Adrenal gland (tissue), 9 donors: ENCODE measurements at regions not wholly inside any gene's neighbourhood (a gene's known extent, or its start where the extent isn't known, plus 50 kb on each side); places are given as distances from the start of the nearest gene placed in this dataset.

Experiments used
- DNase-seq, 7 donors: peaks; one replicate each; pipeline ENCODE4 v3.0.0-alpha.2; 2019 to 2020
- H3K27ac ChIP-seq, 5 donors: fragments of 200-600 bp; sonication (generic) in 4 of 5; 1 replicate in 3 of 5; 2 replicates in 2 of 5; pipeline versions ENCODE4 v1.5.1 to v1.8.0; 2016 to 2020; ENCODE audit warnings: mild to moderate bottlenecking in 1 of 5
- H3K27me3 ChIP-seq: fragments of 200-600 bp; 2 replicates; pipeline ENCODE4 v1.8.0; 2021
- H3K36me3 ChIP-seq, 2 donors: fragments of 200-600 bp; replicated peaks in 1 of 2; 1 replicate in 1 of 2; 2 replicates in 1 of 2; pipeline versions ENCODE4 v1.5.1 to v1.8.0; 2018 to 2022
- H3K4me1 ChIP-seq, 2 donors: fragments of 200-600 bp; replicated peaks in 1 of 2; 1 replicate in 1 of 2; 2 replicates in 1 of 2; pipeline versions ENCODE4 v1.5.1 to v1.8.0; 2018 to 2021
- H3K4me3 ChIP-seq, 4 donors: fragments of 200-600 bp; sonication (generic) in 3 of 4; one replicate each; pipeline ENCODE4 v1.5.1; 2016 to 2018
- H3K9me3 ChIP-seq, 3 donors: fragments of 200-600 bp; sonication (generic) in 1 of 3; replicated peaks in 1 of 3; 1 replicate in 2 of 3; 2 replicates in 1 of 3; pipeline versions ENCODE4 v1.5.1 to v1.8.0; 2016 to 2021
- POLR2A ChIP-seq, 2 donors: fragments of 450-650 bp; IDR thresholded peaks; one replicate each; pipeline ENCODE4 v1.6.1; 2017; ENCODE audit warnings: antibody characterized with exemption in 2 of 2, mild to moderate bottlenecking in 2 of 2, moderate library complexity in 1 of 2
- WGBS, 4 donors: extraction: QIAGEN DNeasy Blood & Tissue Kit in 2 of 4; methylation state at CpG; one replicate each; pipeline versions ENCODE4 v1.1.5 to v1.1.7; 2013 to 2017; 5-methylcytosine and 5-hydroxymethylcytosine counted together
- intact Hi-C, 2 donors: fragments of 100-400 bp; cut with DNase I; formaldehyde crosslinking; loops; one replicate each; pipeline versions ENCODE4 v1.14.1 to v1.15.0; 2022 to 2023
- TF ChIP-seq, protein P1 (sequence below), 6 experiments: fragments of 450-650 bp in 4 of 6; fragments of 200-600 bp in 2 of 6; sonication (generic) in 1 of 6; IDR thresholded peaks; 1 replicate in 5 of 6; 2 replicates in 1 of 6; pipeline versions ENCODE4 v1.5.1 to v1.8.0; 2016 to 2021; ENCODE audit warnings: antibody characterized with exemption in 6 of 6, mild to moderate bottlenecking in 2 of 6, moderate library complexity in 1 of 6
- donor health status: healthy with polysubstance abuse.
- donor health status: Bipolar disorder and iron deficiency.
- donor health status: DM: yes; HTN: yes; CAD: no.
- donor health status: DM: no; HTN: no; CAD: no.
- donor health status: DM: no; HTN: no; CAD: no.

GRCh38 chr6:144588697-144589325, 303.7 kb downstream of the UTRN start:
- WGBS, 4 donors: 71 to 90% (median 77%) methylated on average over 1 of the region's 1 CpG
- no peak overlapping the region for H3K27ac ChIP-seq

GRCh38 chr6:144590532-144590931, 305.4 kb downstream of the UTRN start:
- H3K4me3 ChIP-seq: no peak overlapping the region
- peaks cover 0 to 37% of the 10 kb centered on the region in 2 donors for H3K4me1 ChIP-seq
- no peaks in the 10 kb centered on the region for H3K27me3 ChIP-seq
- no peaks in the 10 kb centered on the region for H3K9me3 ChIP-seq
- DNase-seq: no peak
- peak overlapping the region in 1 of 5 donors; percentile 8 for H3K27ac ChIP-seq
- H3K36me3 ChIP-seq: no peaks in the 10 kb centered on the region
- intact Hi-C loops: no loop called here
- 72 to 80% (median 74%) methylated on average over 4 of the region's 4 CpGs for WGBS, 4 donors
- no peak for TF ChIP-seq POLR2A (IDR thresholded peaks at IDR 0.05)
- TF ChIP-seq, protein P1, sequence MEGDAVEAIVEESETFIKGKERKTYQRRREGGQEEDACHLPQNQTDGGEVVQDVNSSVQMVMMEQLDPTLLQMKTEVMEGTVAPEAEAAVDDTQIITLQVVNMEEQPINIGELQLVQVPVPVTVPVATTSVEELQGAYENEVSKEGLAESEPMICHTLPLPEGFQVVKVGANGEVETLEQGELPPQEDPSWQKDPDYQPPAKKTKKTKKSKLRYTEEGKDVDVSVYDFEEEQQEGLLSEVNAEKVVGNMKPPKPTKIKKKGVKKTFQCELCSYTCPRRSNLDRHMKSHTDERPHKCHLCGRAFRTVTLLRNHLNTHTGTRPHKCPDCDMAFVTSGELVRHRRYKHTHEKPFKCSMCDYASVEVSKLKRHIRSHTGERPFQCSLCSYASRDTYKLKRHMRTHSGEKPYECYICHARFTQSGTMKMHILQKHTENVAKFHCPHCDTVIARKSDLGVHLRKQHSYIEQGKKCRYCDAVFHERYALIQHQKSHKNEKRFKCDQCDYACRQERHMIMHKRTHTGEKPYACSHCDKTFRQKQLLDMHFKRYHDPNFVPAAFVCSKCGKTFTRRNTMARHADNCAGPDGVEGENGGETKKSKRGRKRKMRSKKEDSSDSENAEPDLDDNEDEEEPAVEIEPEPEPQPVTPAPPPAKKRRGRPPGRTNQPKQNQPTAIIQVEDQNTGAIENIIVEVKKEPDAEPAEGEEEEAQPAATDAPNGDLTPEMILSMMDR (IDR thresholded peaks at IDR 0.05): peak in 2 of 6 experiments; percentile 10 to 18

More at GRCh38 chr6:144588697-144589325, 303.7 kb downstream of the UTRN start:
- no peaks in the 10 kb centered on the region for H3K36me3 ChIP-seq
- DNase-seq: no peak
- intact Hi-C loops: loop anchor here (5.0 to 10.0 kb wide), 2 partner anchors 343 to 626 kb away; no protein-coding TSS in a partner anchor
- no peaks in the 10 kb centered on the region for H3K27me3 ChIP-seq
- peaks cover 0 to 33% of the 10 kb centered on the region in 2 donors for H3K4me1 ChIP-seq
- H3K4me3 ChIP-seq: no peak overlapping the region
- no peaks in the 10 kb centered on the region for H3K9me3 ChIP-seq
- TF ChIP-seq, protein P1 (IDR thresholded peaks at IDR 0.05): no peak
- TF ChIP-seq POLR2A (IDR thresholded peaks at IDR 0.05): no peak

GRCh38 chr6:144593392-144593791, 308.3 kb downstream of the UTRN start:
- intact Hi-C loops: no loop called here
- H3K27me3 ChIP-seq: no peaks in the 10 kb centered on the region
- no peaks in the 10 kb centered on the region for H3K36me3 ChIP-seq
- no peak overlapping the region for H3K4me3 ChIP-seq
- no peak for DNase-seq
- H3K27ac ChIP-seq: no peak overlapping the region
- TF ChIP-seq, protein P1 (IDR thresholded peaks at IDR 0.05): no peak
- no peak for TF ChIP-seq POLR2A (IDR thresholded peaks at IDR 0.05)
- H3K4me1 ChIP-seq: peaks cover 0 to 26% of the 10 kb centered on the region in 2 donors
- 98 to 100% (median 100%) methylated on average over 1 of the region's 1 CpG for WGBS, 4 donors
- no peaks in the 10 kb centered on the region for H3K9me3 ChIP-seq

- Histone ChIP-seq H3K27me3 (no peaks in the 10 kb centered on the region), H3K4me1 (peaks cover 0 to 14% of the 10 kb centered on the region in 2 donors), H3K27ac (no peak overlapping the region), H3K4me3 (no peak overlapping the region), H3K36me3 (no peaks in the 10 kb centered on the region), H3K9me3 (no peaks in the 10 kb centered on the region)
- intact Hi-C loops: no loop called here
- 57 to 84% (median 74%) methylated on average over 1 of the region's 1 CpG for WGBS, 4 donors
- no peak for DNase-seq
- TF ChIP-seq POLR2A (IDR thresholded peaks at IDR 0.05): no peak
- TF ChIP-seq, protein P1 (IDR thresholded peaks at IDR 0.05): no peak
Measured at GRCh38 chr6:144594585-144594984, 309.4 kb downstream of the UTRN start.
